Endothelial cell of umbilical vein (primary cell): ENCODE measurements at regions not wholly inside any gene's neighbourhood (a gene's known extent, or its start where the extent isn't known, plus 50 kb on each side); places are given as distances from the start of the nearest gene placed in this dataset.

ENCODE experiments used
- BruUV-seq: library from RNA; stranded (reverse); fragments of 400-500 nt; replicated peaks from 2 replicates; lab custom pipeline; 2021; lab: Mats Ljungman, UMichigan
- CTCF ChIA-PET: fragments of 300-600, 350-600 bp; sonication (Branson Sonifier 250); formaldehyde crosslinking; loops from one replicate; lab custom pipeline; 2021; ENCODE audit warnings: antibody characterized with exemption, inconsistent platforms; lab: Charles Lee
- POLR2A ChIA-PET: fragments of 300-600, 350-600 bp; sonication (Branson Sonifier 250); formaldehyde crosslinking; loops from one replicate; lab custom pipeline; 2021; ENCODE audit warnings: antibody characterized with exemption, inconsistent platforms; lab: Charles Lee
- DNase-seq: peaks from one replicate; pipeline ENCODE4 v3.0.0-alpha.2; 2011; ENCODE audit warnings: low read depth, low spot score
- FAIRE-seq: peaks from 2 replicates; lab custom pipeline; 2011; peaks lifted over from hg19 to GRCh38; lab: Jason Lieb, UNC
- H2AFZ ChIP-seq: 2 replicates; pipeline ENCODE4 v1.6.0; 2012; ENCODE audit warnings: low read depth, low read length, control low read depth, inconsistent platforms
- H3K27ac ChIP-seq: 2 replicates; pipeline ENCODE4 v1.5.1; 2011; ENCODE audit warnings: low read depth, mild to moderate bottlenecking, control low read depth, low read length, moderate library complexity; ENCODE audit not compliant: insufficient read depth
- H3K27me3 ChIP-seq, 2 experiments: 2 replicates each; pipeline versions ENCODE4 v1.6.0 to v1.6.1; 2011; ENCODE audit warnings: low read length in 2 of 2, mixed read lengths in 1 of 2; ENCODE audit not compliant: control insufficient read depth in 2 of 2, insufficient read depth in 2 of 2
- H3K36me3 ChIP-seq, 2 experiments: 2 replicates in 1 of 2; 3 replicates in 1 of 2; pipeline ENCODE4 v1.5.1; 2011; ENCODE audit warnings: low read length in 2 of 2, mild to moderate bottlenecking in 1 of 2, moderate library complexity in 1 of 2; ENCODE audit not compliant: control insufficient read depth in 2 of 2, insufficient read depth in 2 of 2; ENCODE audit errors: extremely low read depth in 1 of 2
- H3K4me1 ChIP-seq: 3 replicates; pipeline ENCODE4 v1.5.1; 2011; ENCODE audit warnings: mild to moderate bottlenecking, low read length; ENCODE audit not compliant: control insufficient read depth, insufficient read depth; ENCODE audit errors: extremely low read depth
- H3K4me2 ChIP-seq: 2 replicates; pipeline ENCODE4 v1.6.1; 2011; ENCODE audit warnings: low read length, control low read depth, mixed read lengths; ENCODE audit not compliant: insufficient read depth
- H3K4me3 ChIP-seq, 3 experiments: fragments of 200-600 bp in 1 of 3; sonication (generic), shearing (Covaris generic) in 1 of 3; replicated peaks in 1 of 3; 2 replicates each; pipeline ENCODE4 v1.5.1; 2011 to 2016; ENCODE audit warnings: control low read depth in 3 of 3, low read length in 3 of 3, mild to moderate bottlenecking in 2 of 3, inconsistent platforms in 1 of 3, low read depth in 1 of 3, moderate library complexity in 1 of 3; ENCODE audit not compliant: insufficient read depth in 1 of 3
- H3K79me2 ChIP-seq: 2 replicates; pipeline ENCODE4 v1.6.0; 2012; ENCODE audit warnings: low read length, inconsistent platforms; ENCODE audit not compliant: control insufficient read depth, insufficient read depth
- H3K9ac ChIP-seq: replicated peaks from 2 replicates; pipeline ENCODE3; 2011; ENCODE audit warnings: low read length, control low read depth; ENCODE audit not compliant: insufficient read depth; ENCODE audit errors: extremely low read depth
- H3K9me1 ChIP-seq: replicated peaks from 3 replicates; pipeline ENCODE4 v1.6.0; 2011; ENCODE audit warnings: mild to moderate bottlenecking, low read length; ENCODE audit not compliant: control insufficient read depth, insufficient read depth; ENCODE audit errors: extremely low read depth
- H3K9me3 ChIP-seq: replicated peaks from 2 replicates; pipeline ENCODE4 v1.5.1; 2012; ENCODE audit warnings: low read length, inconsistent platforms; ENCODE audit not compliant: control insufficient read depth, insufficient read depth
- H4K20me1 ChIP-seq: replicated peaks from 2 replicates; pipeline ENCODE3; 2011; ENCODE audit warnings: mild to moderate bottlenecking, low read length; ENCODE audit not compliant: control insufficient read depth, insufficient read depth; ENCODE audit errors: extremely low read depth
- EZH2 ChIP-seq: IDR thresholded peaks from 2 replicates; pipeline ENCODE4 v1.6.1; 2012; ENCODE audit warnings: borderline replicate concordance, low read depth, mild to moderate bottlenecking, moderate library complexity, low read length, inconsistent platforms; ENCODE audit not compliant: severe bottlenecking
- FOS ChIP-seq: IDR thresholded peaks from 2 replicates; pipeline ENCODE4 v1.6.1; 2011; ENCODE audit warnings: mild to moderate bottlenecking, low read length, moderate library complexity, borderline replicate concordance; ENCODE audit not compliant: insufficient read depth
- GATA2 ChIP-seq: IDR thresholded peaks from 2 replicates; pipeline ENCODE4 v1.7.0; 2011; ENCODE audit warnings: low read depth, mild to moderate bottlenecking, moderate library complexity, mixed read lengths, low read length; ENCODE audit not compliant: insufficient read length, insufficient read depth
- JUN ChIP-seq: IDR thresholded peaks from 2 replicates; pipeline ENCODE4 v1.6.1; 2011; ENCODE audit warnings: borderline replicate concordance, low read depth; ENCODE audit not compliant: insufficient read length, insufficient read depth
- MYC ChIP-seq: IDR thresholded peaks from one replicate; pipeline ENCODE4 v1.6.1; 2011; ENCODE audit warnings: mild to moderate bottlenecking, low read depth, low read length
- POLR2A ChIP-seq: IDR thresholded peaks from 2 replicates; pipeline ENCODE4 v1.6.1; 2012; ENCODE audit warnings: low read depth, mild to moderate bottlenecking, control low read depth, low read length
- POLR2AphosphoS5 ChIP-seq: IDR thresholded peaks from 2 replicates; pipeline ENCODE4 v1.6.1; 2012; ENCODE audit warnings: low read depth, mild to moderate bottlenecking, control low read depth, low read length, moderate library complexity; ENCODE audit not compliant: insufficient read depth
- dilution Hi-C: fragments of 300-500 bp; cut with MboI; formaldehyde crosslinking; loops from one replicate; pipeline ENCODE4 v1.15.0; 2019; ENCODE audit warnings: low sequenced_read_pairs; ENCODE audit not compliant: extremely low pct_ligation_motif_present
- intact Hi-C: fragments of 100-400 bp; cut with micrococcal nuclease; formaldehyde crosslinking; loops from one replicate; pipeline ENCODE4 v1.10.0; 2022
- TF ChIP-seq, protein P1 (sequence below), 2 donors: IDR thresholded peaks; 1 replicate in 1 of 2; 2 replicates in 1 of 2; pipeline ENCODE4 v1.5.1; 2011; ENCODE audit warnings: low read length in 2 of 2, mild to moderate bottlenecking in 2 of 2, moderate library complexity in 2 of 2, control low read depth in 1 of 2, inconsistent platforms in 1 of 2, low read depth in 1 of 2; ENCODE audit not compliant: insufficient read depth in 1 of 2; ENCODE audit errors: extremely low read depth in 1 of 2
- TF ChIP-seq, protein P2 (sequence below): IDR thresholded peaks from 2 replicates; pipeline ENCODE4 v1.6.1; 2011; ENCODE audit not compliant: insufficient read depth, insufficient read length

DNA sequence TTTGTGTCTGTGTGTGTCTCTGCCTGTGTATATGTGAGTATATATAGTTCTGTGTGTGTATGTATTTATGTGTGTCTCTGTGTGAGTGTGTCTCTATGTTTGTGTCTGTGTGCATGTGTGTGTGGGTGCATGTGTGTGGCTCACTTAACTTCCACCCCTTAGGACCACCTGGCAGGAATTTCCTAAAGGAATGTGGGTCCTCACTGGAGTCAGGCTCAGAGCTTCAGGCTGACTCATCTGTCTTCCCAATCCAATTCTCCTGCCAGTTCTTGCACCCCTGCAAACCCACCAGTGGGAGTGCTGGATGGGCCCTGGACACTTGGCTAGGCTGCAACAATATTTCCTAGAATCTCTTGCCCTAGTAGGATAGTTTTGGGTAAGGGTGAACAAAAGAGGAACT is 70.2 kb upstream of the GRB10 start:
- Histone ChIP-seq H3K9me3 (no peaks in the 10 kb centered on the region), H3K9me1 (no peaks in the 10 kb centered on the region), H3K36me3 (no peaks in the 10 kb centered on the region), H3K27ac (no peak overlapping the region), H3K79me2 (no peaks in the 10 kb centered on the region), H3K4me3 (no peak overlapping the region), H3K4me2 (no peak overlapping the region), H4K20me1 (no peaks in the 10 kb centered on the region), H3K9ac (no peak overlapping the region), H3K27me3 (peaks cover 1 to 3% of the 10 kb centered on the region in 2 experiments), H2AFZ (no peak overlapping the region), H3K4me1 (no peaks in the 10 kb centered on the region)
- intact Hi-C loops: no loop called here
- no peak for TF ChIP-seq JUN
- TF ChIP-seq MYC: no peak
- no peak for TF ChIP-seq FOS
- TF ChIP-seq, protein P1, sequence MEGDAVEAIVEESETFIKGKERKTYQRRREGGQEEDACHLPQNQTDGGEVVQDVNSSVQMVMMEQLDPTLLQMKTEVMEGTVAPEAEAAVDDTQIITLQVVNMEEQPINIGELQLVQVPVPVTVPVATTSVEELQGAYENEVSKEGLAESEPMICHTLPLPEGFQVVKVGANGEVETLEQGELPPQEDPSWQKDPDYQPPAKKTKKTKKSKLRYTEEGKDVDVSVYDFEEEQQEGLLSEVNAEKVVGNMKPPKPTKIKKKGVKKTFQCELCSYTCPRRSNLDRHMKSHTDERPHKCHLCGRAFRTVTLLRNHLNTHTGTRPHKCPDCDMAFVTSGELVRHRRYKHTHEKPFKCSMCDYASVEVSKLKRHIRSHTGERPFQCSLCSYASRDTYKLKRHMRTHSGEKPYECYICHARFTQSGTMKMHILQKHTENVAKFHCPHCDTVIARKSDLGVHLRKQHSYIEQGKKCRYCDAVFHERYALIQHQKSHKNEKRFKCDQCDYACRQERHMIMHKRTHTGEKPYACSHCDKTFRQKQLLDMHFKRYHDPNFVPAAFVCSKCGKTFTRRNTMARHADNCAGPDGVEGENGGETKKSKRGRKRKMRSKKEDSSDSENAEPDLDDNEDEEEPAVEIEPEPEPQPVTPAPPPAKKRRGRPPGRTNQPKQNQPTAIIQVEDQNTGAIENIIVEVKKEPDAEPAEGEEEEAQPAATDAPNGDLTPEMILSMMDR (IDR thresholded peaks at IDR 0.05; ENCODE audit: extremely low read depth in 1 of 2, insufficient read depth in 1 of 2, low read depth in 1 of 2, low read length in 2 of 2): no peak
- TF ChIP-seq, protein P2, sequence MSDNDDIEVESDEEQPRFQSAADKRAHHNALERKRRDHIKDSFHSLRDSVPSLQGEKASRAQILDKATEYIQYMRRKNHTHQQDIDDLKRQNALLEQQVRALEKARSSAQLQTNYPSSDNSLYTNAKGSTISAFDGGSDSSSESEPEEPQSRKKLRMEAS: no peak
- no peak for TF ChIP-seq POLR2A
- no peak for TF ChIP-seq GATA2
- no peak for TF ChIP-seq EZH2
- no peak for TF ChIP-seq POLR2AphosphoS5
- BruUV-seq: no TSS peak
- dilution Hi-C loops: no loop called here
- ChIA-PET POLR2A (no interaction called here), CTCF (no interaction called here)
- DNase-seq (no peak), FAIRE-seq (no peak)
